Nephron progenitor cell (in vitro differentiated cells): ENCODE measurements at regions not wholly inside any gene's neighbourhood (a gene's known extent, or its start where the extent isn't known, plus 50 kb on each side); places are given as distances from the start of the nearest gene placed in this dataset.

Experiments
- DNase-seq: peaks from one replicate; pipeline ENCODE4 v3.0.0; 2021
- H3K27ac Mint-ChIP-seq: 2 replicates; pipeline ENCODE4 v1.8.0; 2021; ENCODE audit warnings: mild to moderate bottlenecking, moderate library complexity, mixed read lengths
- H3K27me3 Mint-ChIP-seq: 2 replicates; pipeline ENCODE4 v1.8.0; 2021; ENCODE audit warnings: mild to moderate bottlenecking, low read depth, mixed read lengths; ENCODE audit not compliant: poor library complexity
- H3K36me3 Mint-ChIP-seq: 2 replicates; pipeline ENCODE4 v1.8.0; 2021; ENCODE audit warnings: low read depth, mixed read lengths
- H3K4me1 Mint-ChIP-seq: 2 replicates; pipeline ENCODE4 v1.8.0; 2021; ENCODE audit warnings: mixed read lengths
- H3K4me3 Mint-ChIP-seq: 2 replicates; pipeline ENCODE4 v1.8.0; 2021; ENCODE audit warnings: mild to moderate bottlenecking, moderate library complexity, mixed read lengths
- H3K9me3 Mint-ChIP-seq: 2 replicates; pipeline ENCODE4 v1.8.0; 2021; ENCODE audit warnings: mild to moderate bottlenecking, moderate library complexity, mixed read lengths
- CTCF ChIP-seq: fragments of 200-600 bp; sonication (generic); IDR thresholded peaks from 2 replicates; pipeline ENCODE4 v1.5.0; 2021; ENCODE audit warnings: antibody characterized with exemption

- H3K36me3 Mint-ChIP-seq, result no peaks in the 10 kb centered on the region
- H3K4me3 Mint-ChIP-seq, result no peak overlapping the region
- H3K27ac Mint-ChIP-seq, result no peak overlapping the region
- no peaks in the 10 kb centered on the region for H3K9me3 Mint-ChIP-seq
- peaks cover 20% of the 10 kb centered on the region for H3K4me1 Mint-ChIP-seq
- H3K27me3 Mint-ChIP-seq, result peaks cover 6% of the 10 kb centered on the region
- DNase-seq, result no peak
- TF ChIP-seq CTCF, result no peak
These were observed 149.5 kb downstream of the ZBTB18 start for GRCh38 chr1:244200596-244200995.

- Mint-ChIP-seq H3K27me3 (peaks cover 8% of the 10 kb centered on the region), H3K4me1 (peaks cover 13% of the 10 kb centered on the region), H3K36me3 (no peaks in the 10 kb centered on the region), H3K27ac (no peak overlapping the region), H3K9me3 (no peaks in the 10 kb centered on the region), H3K4me3 (no peak overlapping the region)
- no peak for TF ChIP-seq CTCF
- DNase-seq, result no peak
These were observed 150.7 kb downstream of the ZBTB18 start for GRCh38 chr1:244201750-244202149.

GRCh38 chr1:244204004-244204403 is 152.9 kb downstream of the ZBTB18 start:
- no peak overlapping the region for H3K4me3 Mint-ChIP-seq
- no peaks in the 10 kb centered on the region for H3K36me3 Mint-ChIP-seq
- peaks cover 11% of the 10 kb centered on the region for H3K27me3 Mint-ChIP-seq
- peaks cover 4% of the 10 kb centered on the region for H3K4me1 Mint-ChIP-seq
- no peak for TF ChIP-seq CTCF
- DNase-seq, result no peak
- H3K9me3 Mint-ChIP-seq, result no peaks in the 10 kb centered on the region
- no peak overlapping the region for H3K27ac Mint-ChIP-seq

GRCh38 chr1:244205171-244205570 is 154.1 kb downstream of the ZBTB18 start:
- Mint-ChIP-seq H3K4me1 (peaks cover 4% of the 10 kb centered on the region), H3K27ac (peak overlapping the region; percentile 39)

GRCh38 chr1:244205906-244206305 is 154.8 kb downstream of the ZBTB18 start:
- no peak for DNase-seq
- Mint-ChIP-seq H3K9me3 (no peaks in the 10 kb centered on the region), H3K4me1 (peaks cover 2% of the 10 kb centered on the region), H3K27ac (no peak overlapping the region), H3K27me3 (peaks cover 6% of the 10 kb centered on the region), H3K36me3 (no peaks in the 10 kb centered on the region), H3K4me3 (no peak overlapping the region)
- TF ChIP-seq CTCF, result no peak

More at GRCh38 chr1:244205171-244205570, 154.1 kb downstream of the ZBTB18 start:
- no peak for TF ChIP-seq CTCF
- no peaks in the 10 kb centered on the region for H3K36me3 Mint-ChIP-seq
- H3K27me3 Mint-ChIP-seq, result peaks cover 6% of the 10 kb centered on the region
- H3K4me3 Mint-ChIP-seq, result no peak overlapping the region
- DNase-seq, result no peak
- H3K9me3 Mint-ChIP-seq, result no peaks in the 10 kb centered on the region

GRCh38 chr1:244207042-244207934 is 156.2 kb downstream of the ZBTB18 start:
- no peak for TF ChIP-seq CTCF
- Mint-ChIP-seq H3K9me3 (no peaks in the 10 kb centered on the region), H3K36me3 (no peaks in the 10 kb centered on the region), H3K27ac (no peak overlapping the region), H3K4me3 (no peak overlapping the region), H3K27me3 (peaks cover 6% of the 10 kb centered on the region), H3K4me1 (no peaks in the 10 kb centered on the region)
- DNase-seq, result no peak
